SU-DHL-6 (cell line): ENCODE measurements at regions not wholly inside any gene's neighbourhood (a gene's known extent, or its start where the extent isn't known, plus 50 kb on each side); places are given as distances from the start of the nearest gene placed in this dataset.

ENCODE experiments used
- H2AFZ ChIP-seq: fragments of 200-600 bp; sonication (generic); 2 replicates; pipeline ENCODE4 v1.6.1; 2014; ENCODE audit warnings: low read depth, mild to moderate bottlenecking, moderate library complexity, mixed read lengths, antibody characterized with exemption, low read length; ENCODE audit not compliant: severe bottlenecking
- H3F3A ChIP-seq: fragments of 200-600 bp; shearing (Covaris generic); 2 replicates; pipeline ENCODE4 v1.6.0; 2016; ENCODE audit warnings: antibody characterized with exemption, mild to moderate bottlenecking; ENCODE audit not compliant: insufficient read depth
- H3K27ac ChIP-seq: fragments of 200-600 bp; sonication (generic); 2 replicates; pipeline ENCODE4 v1.5.1; 2016; ENCODE audit warnings: low read depth, mild to moderate bottlenecking, low read length, moderate library complexity, mixed read lengths
- H3K27me3 ChIP-seq: fragments of 200-600 bp; sonication (generic), shearing (Covaris generic); 2 replicates; pipeline ENCODE4 v1.6.0; 2014; ENCODE audit warnings: mild to moderate bottlenecking, low read length
- H3K36me3 ChIP-seq: fragments of 200-600 bp; sonication (generic); 2 replicates; pipeline ENCODE4 v1.6.1; 2014; ENCODE audit warnings: mild to moderate bottlenecking, low read length, mixed read lengths
- H3K4me2 ChIP-seq: fragments of 300-600, 200-600 bp; shearing (Covaris generic), sonication (generic); 2 replicates; pipeline ENCODE4 v1.6.0; 2014; ENCODE audit warnings: low read length, low read depth, mild to moderate bottlenecking; ENCODE audit not compliant: poor library complexity, severe bottlenecking
- H3K4me3 ChIP-seq: fragments of 200-600 bp; sonication (generic); 2 replicates; pipeline ENCODE4 v1.5.1; 2014; ENCODE audit warnings: antibody characterized with exemption, low read length, mild to moderate bottlenecking, mixed read lengths; ENCODE audit not compliant: insufficient read depth, poor library complexity, severe bottlenecking
- H3K79me2 ChIP-seq: fragments of 200-600 bp; sonication (generic); 2 replicates; pipeline ENCODE4 v1.6.1; 2014; ENCODE audit warnings: mild to moderate bottlenecking, low read length, moderate library complexity; ENCODE audit not compliant: insufficient read depth
- H3K9ac ChIP-seq: fragments of 200-600 bp; sonication (generic); 2 replicates; pipeline ENCODE4 v1.7.0; 2014; ENCODE audit warnings: mild to moderate bottlenecking, low read length
- H3K9me2 ChIP-seq: fragments of 200-600 bp; sonication (generic); replicated peaks from 2 replicates; pipeline ENCODE4 v1.6.1; 2014; ENCODE audit warnings: low read length; ENCODE audit not compliant: insufficient read depth
- H3K9me3 ChIP-seq: fragments of 200-600 bp; sonication (generic); 2 replicates; pipeline ENCODE4 v1.6.1; 2014; ENCODE audit warnings: low read length, mixed read lengths; ENCODE audit not compliant: insufficient read depth
- H4K20me1 ChIP-seq: fragments of 200-600 bp; sonication (generic); 2 replicates; pipeline ENCODE4 v1.6.1; 2014; ENCODE audit warnings: low read depth, mild to moderate bottlenecking, antibody characterized with exemption, low read length, moderate library complexity, mixed read lengths
- CTCF ChIP-seq: fragments of 200-600 bp; sonication (generic); IDR thresholded peaks from one replicate; pipeline ENCODE4 v1.5.1; 2017; ENCODE audit warnings: antibody characterized with exemption, mild to moderate bottlenecking, low read length, moderate library complexity; ENCODE audit not compliant: insufficient read depth, poor library complexity, severe bottlenecking
- EZH2phosphoT487 ChIP-seq: fragments of 200-600 bp; sonication (generic), shearing (Covaris generic); conservative IDR thresholded peaks from 2 replicates; pipeline ENCODE4 v1.6.1; 2018; ENCODE audit warnings: mild to moderate bottlenecking, antibody characterized with exemption, low read length, moderate library complexity, mixed read lengths

GRCh38 chr5:74299833-74300232 is 340.7 kb downstream of the ENC1 start:
- no peaks in the 10 kb centered on the region for H3K9me3 ChIP-seq
- H2AFZ ChIP-seq = no peak overlapping the region
- no peak overlapping the region for H3K9ac ChIP-seq
- no peak overlapping the region for H3K4me2 ChIP-seq
- H3K9me2 ChIP-seq = no peaks in the 10 kb centered on the region; the same call in 1 of the 2 replicates
- no peaks in the 10 kb centered on the region for H3K36me3 ChIP-seq
- no peak overlapping the region for H3K4me3 ChIP-seq
- H3F3A ChIP-seq = no peaks in the 10 kb centered on the region
- no peak overlapping the region for H3K27ac ChIP-seq
- no peaks in the 10 kb centered on the region for H4K20me1 ChIP-seq
- H3K27me3 ChIP-seq = no peaks in the 10 kb centered on the region
- no peaks in the 10 kb centered on the region for H3K79me2 ChIP-seq
- TF ChIP-seq CTCF (no peak), EZH2phosphoT487 (no peak)

- Histone ChIP-seq H2AFZ (no peak overlapping the region), H3K9me2 (no peaks in the 10 kb centered on the region), H4K20me1 (no peaks in the 10 kb centered on the region), H3K27ac (no peak overlapping the region), H3K27me3 (no peaks in the 10 kb centered on the region), H3K4me3 (no peak overlapping the region), H3K36me3 (no peaks in the 10 kb centered on the region), H3K4me2 (no peak overlapping the region), H3F3A (no peaks in the 10 kb centered on the region), H3K9ac (no peak overlapping the region), H3K9me3 (no peaks in the 10 kb centered on the region), H3K79me2 (no peaks in the 10 kb centered on the region)
- TF ChIP-seq EZH2phosphoT487 (no peak), CTCF (no peak)
These were observed 343.7 kb downstream of the ENC1 start for GRCh38 chr5:74296685-74297408.

- H3K9me3 ChIP-seq = no peaks in the 10 kb centered on the region
- H4K20me1 ChIP-seq = no peaks in the 10 kb centered on the region
- TF ChIP-seq EZH2phosphoT487 (no peak), CTCF (no peak)
- H3F3A ChIP-seq = no peaks in the 10 kb centered on the region
- no peak overlapping the region for H3K4me2 ChIP-seq
- no peak overlapping the region for H3K9ac ChIP-seq
- no peak overlapping the region for H2AFZ ChIP-seq
- no peak overlapping the region for H3K4me3 ChIP-seq
- H3K27me3 ChIP-seq = no peaks in the 10 kb centered on the region
- no peaks in the 10 kb centered on the region for H3K79me2 ChIP-seq
- H3K36me3 ChIP-seq = no peaks in the 10 kb centered on the region
- no peaks in the 10 kb centered on the region for H3K9me2 ChIP-seq
- H3K27ac ChIP-seq = no peak overlapping the region
These were observed 344.9 kb downstream of the ENC1 start for GRCh38 chr5:74295676-74296075.
